T47D (cell line): ENCODE measurements at regions not wholly inside any gene's neighbourhood (a gene's known extent, or its start where the extent isn't known, plus 50 kb on each side); places are given as distances from the start of the nearest gene placed in this dataset.
A peak's percentile ranks its signal among the peaks of the same experiment; 100 is the strongest.

Source experiments
- DNase-seq, 2 experiments: peaks; one replicate each; pipeline versions ENCODE4 v3.0.0 to v3.0.0-alpha.2; 2011 to 2012; ENCODE audit warnings: low read depth in 1 of 2, low spot score in 1 of 2
- JUND ChIP-seq: IDR thresholded peaks from 2 replicates; pipeline ENCODE4 v1.6.1; 2012; ENCODE audit warnings: low read depth
- in situ Hi-C: cut with HindIII; loops from 2 replicates; pipeline ENCODE4 v1.10.0; 2016; ENCODE audit warnings: low sequenced_read_pairs, low pct_unique_long_range_greater_than_20kb

GRCh38 chr13:85040215-85040614, 759.0 kb downstream of the SLITRK6 start:
- in situ Hi-C loops: no loop called here
- no peak for TF ChIP-seq JUND
- no peak for DNase-seq

- DNase-seq: no peak
- in situ Hi-C loops: no loop called here
- no peak for TF ChIP-seq JUND
Measured at GRCh38 chr13:85031771-85032170, 767.4 kb downstream of the SLITRK6 start.

DNA sequence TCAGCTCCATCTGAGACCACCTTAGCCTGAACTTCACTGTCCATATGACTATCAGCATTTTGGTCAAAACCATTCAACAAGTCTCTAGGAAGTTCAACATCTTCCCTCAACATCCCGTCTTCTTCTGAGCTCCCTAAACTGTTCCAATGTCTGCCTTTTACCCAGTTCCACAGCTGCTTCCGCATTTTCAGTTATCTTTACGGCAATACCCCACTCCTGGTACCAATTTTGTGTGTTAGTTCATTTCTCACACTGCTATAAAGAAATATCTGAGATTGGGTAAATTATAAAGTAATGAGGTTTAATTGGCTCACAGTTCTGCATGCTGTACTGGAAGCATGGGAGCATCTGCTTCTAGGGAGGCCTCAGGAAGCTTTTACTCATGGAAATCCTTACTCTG, 771.2 kb downstream of the SLITRK6 start:
- in situ Hi-C loops: no loop called here
- DNase-seq: no peak
- no peak for TF ChIP-seq JUND

- in situ Hi-C loops: no loop called here
- no peak for TF ChIP-seq JUND
- DNase-seq: no peak
Measured at GRCh38 chr13:85019121-85019520, 780.1 kb downstream of the SLITRK6 start.

GRCh38 chr13:85013006-85013405, 786.2 kb downstream of the SLITRK6 start:
- no peak for DNase-seq
- in situ Hi-C loops: no loop called here
- TF ChIP-seq JUND: no peak

GRCh38 chr13:85009447-85009846, 789.8 kb downstream of the SLITRK6 start:
- DNase-seq: no peak
- TF ChIP-seq JUND: no peak
- in situ Hi-C loops: no loop called here

GRCh38 chr13:84999252-84999651, 800.0 kb downstream of the SLITRK6 start:
- DNase-seq: no peak
- in situ Hi-C loops: no loop called here
- TF ChIP-seq JUND: no peak

GRCh38 chr13:84998681-84999080, 800.5 kb downstream of the SLITRK6 start:
- DNase-seq: no peak
- no peak for TF ChIP-seq JUND
- in situ Hi-C loops: no loop called here

- TF ChIP-seq JUND: no peak
- in situ Hi-C loops: no loop called here
- DNase-seq: no peak
Measured at GRCh38 chr13:84997858-84998257, 801.4 kb downstream of the SLITRK6 start.

GRCh38 chr13:84994582-84994981, 804.6 kb downstream of the SLITRK6 start:
- TF ChIP-seq JUND: no peak
- in situ Hi-C loops: no loop called here
- no peak for DNase-seq

- peak in 1 of 2 experiments; percentile 19 for DNase-seq
- TF ChIP-seq JUND: no peak
- in situ Hi-C loops: no loop called here
Measured at GRCh38 chr13:84985860-84986259, 813.4 kb downstream of the SLITRK6 start.

- no peak for DNase-seq
- in situ Hi-C loops: no loop called here
- no peak for TF ChIP-seq JUND
Measured at GRCh38 chr13:84983321-84983720, 815.9 kb downstream of the SLITRK6 start.

DNA sequence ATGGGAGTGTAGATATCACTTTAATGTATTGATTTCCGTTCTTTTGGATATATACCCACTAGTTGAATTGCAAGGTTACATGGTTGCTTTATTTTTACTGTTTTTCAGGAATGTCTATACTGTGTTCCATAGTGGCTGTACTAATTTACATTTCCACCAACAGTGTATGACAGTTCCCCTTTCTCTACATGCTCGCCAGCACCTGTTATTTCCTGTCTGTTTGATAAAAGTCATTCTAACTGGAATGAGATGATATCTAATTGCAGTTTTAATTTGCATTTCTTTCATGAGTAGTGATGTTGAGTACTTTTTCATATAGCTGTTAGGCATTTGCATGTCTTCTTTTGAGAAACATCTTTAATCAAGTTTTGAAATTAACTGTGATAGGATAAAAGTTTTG, 818.6 kb downstream of the SLITRK6 start:
- no peak for DNase-seq
- no peak for TF ChIP-seq JUND
- in situ Hi-C loops: no loop called here

GRCh38 chr13:84978851-84979250, 820.4 kb downstream of the SLITRK6 start:
- in situ Hi-C loops: no loop called here
- DNase-seq: no peak
- no peak for TF ChIP-seq JUND
